ENCODE measurements at regions not wholly inside any gene's neighbourhood (a gene's known extent, or its start where the extent isn't known, plus 50 kb on each side); places are given as distances from the start of the nearest gene placed in this dataset.
A peak's percentile ranks its signal among the peaks of the same experiment; 100 is the strongest.

- no peaks in the 10 kb centered on the region for H3K36me3 ChIP-seq (ENCODE audit: insufficient read depth, low read length)
- peaks cover 26% of the 10 kb centered on the region for H3K4me1 ChIP-seq (ENCODE audit: insufficient read depth, low read length)
- H3K27ac ChIP-seq (ENCODE audit: low read depth, low read length) = peak overlapping the region; percentile 78; the same call in 1 of the 2 replicates
- WGBS = 24% methylated on average over 3 of the region's 3 CpGs
- peaks cover 16% of the 10 kb centered on the region for H3K9me3 ChIP-seq (ENCODE audit: insufficient read depth, low read depth, low read length)
- no peaks in the 10 kb centered on the region for H3K27me3 ChIP-seq (ENCODE audit: insufficient read depth, low read length)
- H3K4me3 ChIP-seq (ENCODE audit: low read length) = no peak overlapping the region
- no peak overlapping the region for H3K9ac ChIP-seq (ENCODE audit: low read depth, low read length)
Observed at GRCh38 chr3:127110982-127111693, 81.8 kb upstream of the PRR23E start.

- peaks cover 16% of the 10 kb centered on the region for H3K9me3 ChIP-seq (ENCODE audit: insufficient read depth, low read depth, low read length)
- no peaks in the 10 kb centered on the region for H3K27me3 ChIP-seq (ENCODE audit: insufficient read depth, low read length)
- H3K4me3 ChIP-seq (ENCODE audit: low read length) = no peak overlapping the region
- 82% methylated on average over 5 of the region's 5 CpGs for WGBS
- peaks cover 32% of the 10 kb centered on the region for H3K4me1 ChIP-seq (ENCODE audit: insufficient read depth, low read length)
- no peaks in the 10 kb centered on the region for H3K36me3 ChIP-seq (ENCODE audit: insufficient read depth, low read length)
- H3K9ac ChIP-seq (ENCODE audit: low read depth, low read length) = no peak overlapping the region
- no peak overlapping the region for H3K27ac ChIP-seq (ENCODE audit: low read depth, low read length)
Observed at GRCh38 chr3:127112796-127113570, 79.9 kb upstream of the PRR23E start.

GRCh38 chr3:127113571-127113891 lies 79.4 kb upstream of the PRR23E start:
- WGBS = 78% methylated on average over 1 of the region's 1 CpG
- Histone ChIP-seq H3K27ac (ENCODE audit: low read depth, low read length) (no peak overlapping the region), H3K4me1 (ENCODE audit: insufficient read depth, low read length) (peaks cover 32% of the 10 kb centered on the region), H3K36me3 (ENCODE audit: insufficient read depth, low read length) (no peaks in the 10 kb centered on the region), H3K4me3 (ENCODE audit: low read length) (no peak overlapping the region), H3K9ac (ENCODE audit: low read depth, low read length) (no peak overlapping the region), H3K9me3 (ENCODE audit: insufficient read depth, low read depth, low read length) (peaks cover 16% of the 10 kb centered on the region), H3K27me3 (ENCODE audit: insufficient read depth, low read length) (no peaks in the 10 kb centered on the region)

GRCh38 chr3:127114337-127115070 lies 78.4 kb upstream of the PRR23E start:
- Histone ChIP-seq H3K4me1 (ENCODE audit: insufficient read depth, low read length) (peaks cover 35% of the 10 kb centered on the region), H3K27ac (ENCODE audit: low read depth, low read length) (no peak overlapping the region), H3K4me3 (ENCODE audit: low read length) (no peak overlapping the region), H3K9me3 (ENCODE audit: insufficient read depth, low read depth, low read length) (peaks cover 16% of the 10 kb centered on the region), H3K36me3 (ENCODE audit: insufficient read depth, low read length) (no peaks in the 10 kb centered on the region), H3K9ac (ENCODE audit: low read depth, low read length) (no peak overlapping the region), H3K27me3 (ENCODE audit: insufficient read depth, low read length) (no peaks in the 10 kb centered on the region)
- 81% methylated on average over 5 of the region's 5 CpGs for WGBS

- no peak overlapping the region for H3K4me3 ChIP-seq (ENCODE audit: low read length)
- H3K9ac ChIP-seq (ENCODE audit: low read depth, low read length) = no peak overlapping the region
- no peaks in the 10 kb centered on the region for H3K27me3 ChIP-seq (ENCODE audit: insufficient read depth, low read length)
- peaks cover 16% of the 10 kb centered on the region for H3K9me3 ChIP-seq (ENCODE audit: insufficient read depth, low read depth, low read length)
- H3K27ac ChIP-seq (ENCODE audit: low read depth, low read length) = no peak overlapping the region
- H3K4me1 ChIP-seq (ENCODE audit: insufficient read depth, low read length) = peaks cover 29% of the 10 kb centered on the region
- no peaks in the 10 kb centered on the region for H3K36me3 ChIP-seq (ENCODE audit: insufficient read depth, low read length)
- 95% methylated on average over 2 of the region's 3 CpGs for WGBS
Observed at GRCh38 chr3:127115691-127116351, 77.1 kb upstream of the PRR23E start.

GRCh38 chr3:127118366-127118765 lies 74.6 kb upstream of the PRR23E start:
- H3K27ac ChIP-seq (ENCODE audit: low read depth, low read length) = no peak overlapping the region
- no peaks in the 10 kb centered on the region for H3K36me3 ChIP-seq (ENCODE audit: insufficient read depth, low read length)
- 95% methylated on average over 3 of the region's 3 CpGs for WGBS
- no peaks in the 10 kb centered on the region for H3K27me3 ChIP-seq (ENCODE audit: insufficient read depth, low read length)
- no peak overlapping the region for H3K4me3 ChIP-seq (ENCODE audit: low read length)
- peaks cover 20% of the 10 kb centered on the region; the same call in 1 of the 2 replicates for H3K4me1 ChIP-seq (ENCODE audit: insufficient read depth, low read length)
- no peak overlapping the region for H3K9ac ChIP-seq (ENCODE audit: low read depth, low read length)
- no peaks in the 10 kb centered on the region for H3K9me3 ChIP-seq (ENCODE audit: insufficient read depth, low read depth, low read length)

GRCh38 chr3:127119693-127120464 lies 73.1 kb upstream of the PRR23E start:
- Histone ChIP-seq H3K4me3 (ENCODE audit: low read length) (no peak overlapping the region), H3K9me3 (ENCODE audit: insufficient read depth, low read depth, low read length) (no peaks in the 10 kb centered on the region), H3K36me3 (ENCODE audit: insufficient read depth, low read length) (no peaks in the 10 kb centered on the region), H3K27me3 (ENCODE audit: insufficient read depth, low read length) (no peaks in the 10 kb centered on the region), H3K9ac (ENCODE audit: low read depth, low read length) (no peak overlapping the region), H3K4me1 (ENCODE audit: insufficient read depth, low read length) (peaks cover 20% of the 10 kb centered on the region; the same call in 1 of the 2 replicates), H3K27ac (ENCODE audit: low read depth, low read length) (no peak overlapping the region)
- WGBS = 86% methylated on average over 5 of the region's 5 CpGs

GRCh38 chr3:127120851-127121647 lies 71.9 kb upstream of the PRR23E start:
- Histone ChIP-seq H3K27ac (ENCODE audit: low read depth, low read length) (no peak overlapping the region), H3K9me3 (ENCODE audit: insufficient read depth, low read depth, low read length) (no peaks in the 10 kb centered on the region), H3K27me3 (ENCODE audit: insufficient read depth, low read length) (no peaks in the 10 kb centered on the region), H3K9ac (ENCODE audit: low read depth, low read length) (no peak overlapping the region), H3K36me3 (ENCODE audit: insufficient read depth, low read length) (no peaks in the 10 kb centered on the region), H3K4me1 (ENCODE audit: insufficient read depth, low read length) (peaks cover 15% of the 10 kb centered on the region; the same call in 1 of the 2 replicates), H3K4me3 (ENCODE audit: low read length) (no peak overlapping the region)
- 97% methylated on average over 13 of the region's 13 CpGs for WGBS

- Histone ChIP-seq H3K9me3 (ENCODE audit: insufficient read depth, low read depth, low read length) (no peaks in the 10 kb centered on the region), H3K9ac (ENCODE audit: low read depth, low read length) (no peak overlapping the region), H3K27ac (ENCODE audit: low read depth, low read length) (no peak overlapping the region), H3K27me3 (ENCODE audit: insufficient read depth, low read length) (no peaks in the 10 kb centered on the region), H3K36me3 (ENCODE audit: insufficient read depth, low read length) (no peaks in the 10 kb centered on the region), H3K4me3 (ENCODE audit: low read length) (no peak overlapping the region), H3K4me1 (ENCODE audit: insufficient read depth, low read length) (0 out of 2 replicates have a peak, but pooled peaks cover 8% of the 10 kb centered on the region)
- 100% methylated on average over 1 of the region's 1 CpG for WGBS
Observed at GRCh38 chr3:127121885-127122284, 71.0 kb upstream of the PRR23E start.

GRCh38 chr3:127123533-127123932 lies 69.4 kb upstream of the PRR23E start:
- H3K4me1 ChIP-seq (ENCODE audit: insufficient read depth, low read length) = 0 out of 2 replicates have a peak, but pooled peaks cover 8% of the 10 kb centered on the region
- no peak overlapping the region for H3K4me3 ChIP-seq (ENCODE audit: low read length)
- no peak overlapping the region for H3K27ac ChIP-seq (ENCODE audit: low read depth, low read length)
- no peaks in the 10 kb centered on the region for H3K36me3 ChIP-seq (ENCODE audit: insufficient read depth, low read length)
- H3K9ac ChIP-seq (ENCODE audit: low read depth, low read length) = no peak overlapping the region
- H3K9me3 ChIP-seq (ENCODE audit: insufficient read depth, low read depth, low read length) = no peaks in the 10 kb centered on the region
- no peaks in the 10 kb centered on the region for H3K27me3 ChIP-seq (ENCODE audit: insufficient read depth, low read length)
- whole genome bisulfite sequencing = 91% methylated on average over 2 of the region's 2 CpGs

All from HUES64 (cell line).